HG03558 (cell line): ENCODE measurements at regions not wholly inside any gene's neighbourhood (a gene's known extent, or its start where the extent isn't known, plus 50 kb on each side); places are given as distances from the start of the nearest gene placed in this dataset.

Source experiments
- ATAC-seq: cut with Tn5 transposase; IDR thresholded peaks from one replicate; pipeline ENCODE4 v1.9.1; 2021; ENCODE audit warnings: moderate number of reproducible peaks; ENCODE audit not compliant: unreplicated experiment; ENCODE audit errors: extremely low read depth

DNA sequence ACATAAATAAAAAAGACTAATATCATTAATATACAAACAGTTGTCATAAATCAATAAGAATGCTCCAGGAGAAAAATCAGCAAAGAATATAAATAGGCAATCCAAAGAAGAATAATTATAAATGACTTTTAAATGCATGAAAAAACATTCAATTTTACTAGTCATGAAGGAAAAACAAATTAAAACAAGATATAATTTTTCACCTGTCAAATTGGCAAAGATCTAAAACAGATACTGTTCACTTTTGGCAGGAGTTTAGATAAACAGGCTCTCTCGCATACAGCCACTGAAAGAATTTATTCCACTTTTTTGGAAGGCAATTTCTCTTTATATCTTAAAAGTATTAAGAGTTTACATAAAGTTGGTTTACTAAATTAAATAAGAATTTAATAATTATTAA lies 176.8 kb upstream of the SETBP1 start:
- no peak for ATAC-seq

DNA sequence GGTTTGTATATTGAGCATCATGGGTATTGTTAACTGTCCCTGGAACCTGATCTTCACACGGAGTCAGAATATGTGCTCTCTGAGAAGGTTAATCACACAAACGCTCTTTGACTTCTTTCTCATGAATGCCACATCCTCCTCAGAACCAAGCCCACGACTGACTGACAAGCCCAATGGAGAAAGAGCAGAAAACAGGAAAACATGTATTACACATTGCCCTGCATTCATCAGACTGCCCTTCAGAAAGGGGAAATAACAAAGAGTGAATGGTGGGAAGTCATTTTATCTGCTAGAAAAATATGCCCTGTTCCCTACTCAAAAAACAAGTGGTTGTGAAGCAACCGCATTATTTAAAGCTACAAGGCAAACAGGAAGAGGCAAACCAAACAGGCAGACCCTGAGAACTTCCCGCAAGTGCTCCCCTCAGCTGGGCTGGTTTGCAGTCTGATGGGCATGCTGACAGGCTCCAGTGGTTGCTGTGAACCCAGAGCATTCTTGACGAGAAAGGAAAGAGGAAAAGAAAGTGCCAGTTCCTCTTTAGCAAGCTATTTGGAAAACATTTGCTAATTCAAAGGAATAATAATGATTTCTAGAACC lies 172.9 kb upstream of the SETBP1 start:
- no peak for ATAC-seq

DNA sequence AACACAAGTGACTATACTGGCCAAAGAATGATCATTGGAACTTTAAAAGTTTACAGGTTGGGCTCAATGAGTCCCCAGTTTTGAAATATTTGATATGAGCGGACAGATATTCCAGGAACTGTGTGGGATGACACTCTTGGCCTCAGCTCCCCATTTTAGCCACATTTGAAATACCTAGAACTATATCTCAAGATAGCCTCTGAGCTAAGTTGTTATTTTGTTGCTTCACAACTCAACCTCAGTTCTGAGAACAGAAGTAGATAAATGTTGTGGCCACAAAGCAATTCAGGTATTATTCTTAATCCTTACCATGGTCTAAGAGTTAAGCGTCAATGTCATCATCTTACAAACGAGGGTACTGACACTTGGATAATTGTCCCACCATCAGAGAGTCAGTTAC lies 172.2 kb upstream of the SETBP1 start:
- no peak for ATAC-seq

DNA sequence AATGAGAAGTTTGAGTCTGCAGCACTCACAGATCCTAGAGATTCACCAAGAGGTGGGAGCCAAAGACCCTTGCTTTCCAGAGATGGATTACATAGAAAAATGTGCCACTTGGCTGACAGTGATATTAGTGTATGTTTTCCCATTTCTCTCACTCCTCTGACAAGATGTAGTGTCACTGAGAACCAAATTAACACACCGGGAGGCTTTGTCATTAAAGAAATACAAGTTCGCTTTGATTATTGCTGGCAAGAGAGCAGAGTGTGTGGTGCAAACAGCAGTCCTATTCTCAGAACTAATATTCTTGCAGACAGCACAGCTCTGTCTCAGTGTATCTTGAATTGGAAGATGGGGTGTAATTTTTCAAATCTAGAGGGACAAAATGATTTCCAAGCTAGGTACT lies 171.6 kb upstream of the SETBP1 start:
- ATAC-seq = no peak

DNA sequence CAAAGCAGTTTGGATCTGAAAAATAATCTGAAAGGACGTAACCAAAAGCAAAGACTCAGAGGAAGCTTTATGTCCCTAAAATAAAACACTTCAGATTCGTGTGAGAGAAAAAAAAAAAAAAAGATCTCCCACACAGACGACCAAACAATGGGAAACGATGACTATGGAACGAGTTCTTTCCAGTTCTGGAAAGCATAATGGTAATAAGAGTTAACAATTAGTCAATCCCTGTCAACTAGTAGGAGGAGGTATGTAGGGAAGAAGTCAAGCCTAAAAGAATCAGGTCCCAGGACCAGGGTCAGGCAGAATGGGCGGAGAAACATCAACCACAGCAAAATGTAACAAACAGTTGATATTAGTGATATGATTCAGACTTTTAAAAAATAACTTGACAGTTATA lies 170.3 kb upstream of the SETBP1 start:
- no peak for ATAC-seq

DNA sequence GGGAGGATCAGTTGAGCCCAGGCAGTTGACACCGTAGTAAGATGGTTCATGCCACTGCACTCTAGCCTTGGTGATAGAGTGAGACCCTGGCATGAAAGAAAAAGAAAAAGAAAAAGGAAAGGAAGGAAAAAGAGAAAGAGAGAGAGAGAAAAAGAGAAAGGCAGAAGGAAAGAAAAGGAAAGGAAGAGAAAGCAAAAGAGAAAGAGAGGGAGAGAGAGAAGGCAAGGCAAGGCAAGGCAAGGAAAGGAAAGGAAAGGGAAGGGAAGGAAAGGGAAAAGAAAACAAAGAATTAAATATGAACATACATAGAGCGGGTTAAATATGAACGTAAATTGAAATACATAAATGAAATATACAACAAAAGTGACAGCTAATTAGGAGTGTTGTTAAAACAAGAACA lies 167.5 kb upstream of the SETBP1 start:
- ATAC-seq = no peak

DNA sequence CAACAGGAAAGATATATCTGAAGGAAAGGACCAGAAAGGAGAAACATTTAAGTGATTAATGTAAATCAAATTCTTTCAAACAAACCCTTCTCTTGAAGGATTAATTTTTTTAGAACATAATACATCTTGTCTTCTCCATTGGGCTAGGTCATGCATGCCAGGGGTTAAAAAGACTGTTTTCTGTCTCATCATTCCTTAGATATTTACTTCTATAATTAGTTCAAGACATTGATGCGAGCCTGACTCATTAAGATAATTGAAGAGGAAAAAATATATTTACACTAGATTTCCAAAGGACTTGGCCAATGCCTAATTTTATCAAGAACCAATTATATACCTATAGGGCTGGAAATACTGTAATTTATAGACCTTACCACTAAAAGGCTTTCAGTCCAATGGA lies 166.6 kb upstream of the SETBP1 start:
- no peak for ATAC-seq

DNA sequence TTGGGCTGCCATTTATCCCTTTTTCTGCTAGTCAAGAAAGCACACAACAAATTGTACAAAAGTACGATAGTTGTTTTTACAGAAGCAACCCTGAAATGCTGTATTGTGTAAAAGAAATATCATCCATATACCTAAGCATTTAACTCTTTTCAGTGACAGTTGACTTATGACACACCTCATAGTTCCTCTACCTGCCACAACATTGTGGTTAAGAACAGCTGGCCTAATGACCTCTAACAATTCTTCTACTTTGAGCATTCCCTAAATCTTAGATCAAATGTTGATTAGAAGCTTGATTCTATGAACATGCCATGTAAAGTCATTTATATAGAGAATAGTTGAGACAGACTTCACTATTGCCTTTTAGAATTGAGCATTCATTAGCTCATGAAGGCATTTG lies 165.9 kb upstream of the SETBP1 start:
- ATAC-seq = no peak

DNA sequence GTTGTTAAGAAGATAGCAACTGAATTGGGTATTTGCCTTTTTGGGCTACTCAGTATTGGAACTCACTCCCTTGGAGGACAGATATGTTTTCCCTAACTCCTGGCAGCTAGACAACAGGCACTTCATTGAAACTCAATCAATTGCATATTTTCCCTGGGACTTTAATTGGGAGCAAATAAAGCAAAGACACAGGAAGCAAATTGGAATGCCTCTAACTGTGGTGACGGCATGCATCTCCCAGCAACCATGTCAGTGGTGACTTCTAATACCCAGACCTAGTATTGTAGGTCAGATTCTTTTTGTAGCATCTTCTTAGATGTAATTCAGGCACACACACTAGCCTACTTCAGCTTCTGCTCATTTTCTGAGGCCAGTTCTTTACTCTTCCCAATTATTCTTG lies 164.2 kb upstream of the SETBP1 start:
- ATAC-seq = no peak

DNA sequence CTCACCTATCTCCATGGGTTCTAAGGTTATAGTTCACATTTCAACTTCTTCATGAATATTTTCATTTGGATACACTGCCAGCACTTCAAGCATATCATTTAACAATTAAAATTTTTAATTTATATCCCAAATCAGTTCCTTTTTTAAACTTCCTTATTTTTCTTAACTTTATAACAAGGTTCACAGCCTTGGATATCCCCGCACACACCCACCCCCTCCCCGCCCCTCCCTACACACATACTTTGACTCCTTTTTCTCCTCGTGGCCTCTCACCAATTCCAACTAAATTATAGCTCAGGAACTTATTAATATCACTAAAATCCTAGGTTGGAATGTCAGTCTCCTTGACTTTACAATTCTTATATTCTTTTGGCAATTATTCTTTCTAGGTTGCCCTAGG lies 163.6 kb upstream of the SETBP1 start:
- no peak for ATAC-seq

DNA sequence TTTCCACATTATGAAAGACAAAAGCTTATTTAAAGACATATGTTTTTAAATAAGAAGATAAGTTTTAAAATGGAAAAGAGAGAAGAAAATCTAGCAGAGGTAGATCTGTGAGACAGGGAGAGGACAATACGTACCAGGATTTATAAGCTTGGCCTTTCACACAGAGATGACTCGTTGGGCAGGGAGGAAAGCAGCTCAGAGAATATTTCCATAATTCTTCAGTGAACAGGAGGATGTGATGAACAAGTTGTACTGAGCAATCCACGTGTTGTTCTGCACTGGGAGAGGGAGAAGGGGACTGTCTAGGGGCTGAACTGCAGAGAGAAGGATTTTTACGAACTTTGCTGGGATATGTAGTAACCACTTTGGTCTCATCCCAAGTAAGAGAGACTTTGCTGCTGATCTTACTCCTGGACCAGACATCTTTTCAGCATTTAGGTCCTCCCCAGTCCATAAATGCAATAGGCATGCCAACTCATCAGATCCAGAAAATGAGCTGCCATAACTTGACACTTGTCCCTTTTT lies 162.5 kb upstream of the SETBP1 start:
- ATAC-seq = no peak

DNA sequence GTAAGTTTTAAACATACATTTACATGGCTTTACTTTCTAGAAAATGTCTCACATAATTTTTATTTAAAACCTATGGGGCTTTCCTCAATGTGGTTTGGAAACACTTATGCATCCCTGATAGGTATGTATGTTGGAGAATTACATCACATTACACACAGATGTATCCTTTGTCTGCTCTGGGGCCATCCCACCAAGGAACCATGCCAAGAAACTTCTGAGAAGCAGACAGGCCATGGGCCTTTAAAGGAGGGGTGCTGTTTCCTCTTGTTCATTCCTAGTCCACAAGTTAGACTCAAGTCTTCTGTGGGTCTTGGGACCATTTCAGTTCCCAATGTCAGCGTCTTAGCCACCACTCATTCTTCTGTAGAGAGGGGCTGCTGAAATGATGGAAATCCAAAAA lies 162.0 kb upstream of the SETBP1 start:
- no peak for ATAC-seq

DNA sequence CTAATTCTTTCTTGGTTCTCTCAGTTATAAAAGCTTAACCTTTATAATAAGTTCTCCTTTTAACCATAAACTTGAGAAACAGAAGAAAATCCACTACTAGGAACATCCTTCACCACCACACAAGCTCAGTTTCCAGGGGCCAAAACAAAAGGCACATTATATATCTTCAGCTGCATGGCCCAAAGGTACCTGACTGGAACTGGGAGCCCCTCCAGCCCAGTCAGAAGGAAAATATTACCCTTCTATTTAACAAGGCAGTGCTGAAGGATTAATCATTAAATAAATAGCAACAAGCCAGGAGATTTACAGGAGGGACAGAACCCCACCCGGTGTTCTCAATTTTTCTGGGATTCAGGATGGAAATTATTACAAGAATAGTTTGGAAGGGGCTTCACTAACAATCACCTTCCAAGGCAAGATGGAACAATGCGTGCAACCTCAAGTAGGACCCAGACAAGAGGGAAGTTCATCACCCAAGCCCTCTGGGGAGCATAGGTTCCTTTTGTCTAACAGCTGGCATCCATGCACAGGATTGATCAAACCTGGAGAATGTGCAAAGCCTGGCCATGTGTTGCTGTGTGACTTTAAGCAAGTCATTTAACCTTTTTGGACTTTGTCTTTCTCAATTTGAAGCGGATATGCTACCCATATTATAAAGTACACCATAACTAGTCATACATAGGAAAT lies 159.6 kb upstream of the SETBP1 start:
- no peak for ATAC-seq

DNA sequence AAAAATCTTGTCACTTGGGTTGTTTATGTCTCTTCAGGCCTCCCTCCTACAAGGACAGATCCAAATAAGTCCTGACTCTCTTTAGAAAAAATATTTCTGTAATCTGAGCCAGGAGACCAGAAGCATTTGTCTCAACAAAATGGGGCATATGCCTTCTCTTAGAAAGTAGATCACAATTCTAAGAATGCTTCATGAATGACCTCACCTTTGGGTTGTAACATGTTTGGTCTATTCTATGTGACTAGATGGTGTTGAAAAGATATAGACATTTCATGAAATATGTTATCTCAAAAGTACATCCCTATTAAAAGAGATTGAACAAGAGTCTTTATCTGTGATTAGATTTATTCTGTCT lies 159.0 kb upstream of the SETBP1 start:
- ATAC-seq = no peak

DNA sequence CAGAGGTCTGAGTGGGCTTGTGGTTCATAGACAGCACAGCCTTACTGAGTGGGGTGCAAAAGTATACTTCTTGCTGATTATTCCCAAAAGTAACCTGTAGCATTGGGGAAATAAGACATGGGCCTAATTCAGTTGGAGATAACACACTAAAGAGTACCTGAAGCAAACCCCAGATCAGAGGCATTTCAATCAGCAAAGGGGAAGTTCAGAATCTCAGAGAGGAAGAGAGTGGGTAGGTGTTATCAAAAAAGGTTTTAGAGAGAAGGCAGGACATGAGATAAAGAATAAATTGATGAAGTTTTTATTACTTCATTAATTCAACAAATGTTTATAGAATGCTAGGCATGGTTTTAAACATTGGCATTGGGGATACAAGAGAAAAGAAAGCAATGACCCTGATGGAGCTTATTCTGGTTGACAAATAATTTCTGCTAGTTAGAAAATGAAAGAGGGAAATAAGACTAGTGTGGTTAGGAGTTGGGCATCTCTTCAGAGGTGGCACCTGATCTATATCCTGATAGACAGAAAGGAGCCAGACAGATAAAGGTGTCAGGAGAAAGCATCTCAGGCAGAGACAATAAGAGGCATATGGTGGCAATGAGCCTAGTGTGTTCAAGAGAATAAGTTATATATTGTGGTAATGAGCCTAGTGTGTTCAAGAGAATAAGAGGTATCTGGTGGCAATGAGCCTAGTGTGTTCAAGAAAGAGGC lies 153.8 kb upstream of the SETBP1 start:
- no peak for ATAC-seq

DNA sequence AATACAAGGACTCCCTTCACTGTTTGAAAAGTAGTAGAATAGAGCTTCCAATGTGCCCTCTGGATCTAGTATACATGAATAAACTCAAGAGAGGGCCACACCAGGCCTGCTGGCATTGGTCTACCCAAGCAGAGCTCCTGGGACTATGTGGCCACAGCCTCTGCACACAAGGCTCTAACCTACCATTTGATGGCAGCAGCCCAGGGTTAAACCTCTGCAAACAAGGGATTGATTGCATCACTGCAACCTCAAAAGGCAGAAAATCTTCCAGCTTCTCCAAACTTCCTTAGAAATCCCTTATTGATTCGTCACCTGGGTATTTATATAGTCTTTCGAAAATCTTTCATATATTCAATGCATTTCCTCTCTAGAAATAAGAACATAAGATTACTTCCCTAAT lies 147.6 kb upstream of the SETBP1 start:
- no peak for ATAC-seq

DNA sequence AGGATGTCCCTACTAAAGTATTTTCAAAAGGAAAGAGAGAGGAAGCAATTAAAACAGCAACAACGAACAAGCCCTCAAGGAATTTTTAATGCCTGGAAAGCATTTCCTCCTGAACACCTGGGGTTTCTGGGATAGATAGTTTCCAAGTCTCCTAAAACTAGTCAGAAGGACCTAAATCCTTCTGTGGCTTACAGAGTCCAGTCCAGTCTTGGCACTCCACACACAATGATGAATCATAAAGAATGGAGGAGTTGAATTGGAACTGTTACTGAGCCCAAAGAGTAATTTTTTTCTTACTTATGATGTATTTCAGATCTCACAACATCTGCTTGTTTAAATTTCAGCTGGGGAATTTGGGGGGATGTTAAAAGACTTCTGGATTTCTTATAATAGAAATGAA lies 144.6 kb upstream of the SETBP1 start:
- ATAC-seq = no peak

DNA sequence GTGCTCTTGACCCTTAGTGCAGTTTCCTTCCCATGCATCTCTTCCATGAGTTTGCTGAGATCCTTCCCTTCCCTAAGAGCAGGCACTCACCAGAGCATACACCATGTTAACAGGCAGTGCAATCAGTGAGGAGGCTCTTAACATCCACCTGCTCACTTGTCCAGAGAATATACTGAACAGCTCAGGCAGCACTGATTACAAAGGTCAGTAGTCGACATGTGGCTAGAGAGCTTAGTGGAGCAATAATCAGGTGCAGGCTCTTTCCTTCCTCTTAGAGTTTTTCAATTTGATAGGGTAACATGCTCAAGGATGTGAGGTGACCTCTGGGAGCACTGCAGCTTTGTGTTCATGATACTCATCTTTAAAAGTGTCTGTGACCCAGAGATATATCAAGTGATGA lies 144.1 kb upstream of the SETBP1 start:
- no peak for ATAC-seq

DNA sequence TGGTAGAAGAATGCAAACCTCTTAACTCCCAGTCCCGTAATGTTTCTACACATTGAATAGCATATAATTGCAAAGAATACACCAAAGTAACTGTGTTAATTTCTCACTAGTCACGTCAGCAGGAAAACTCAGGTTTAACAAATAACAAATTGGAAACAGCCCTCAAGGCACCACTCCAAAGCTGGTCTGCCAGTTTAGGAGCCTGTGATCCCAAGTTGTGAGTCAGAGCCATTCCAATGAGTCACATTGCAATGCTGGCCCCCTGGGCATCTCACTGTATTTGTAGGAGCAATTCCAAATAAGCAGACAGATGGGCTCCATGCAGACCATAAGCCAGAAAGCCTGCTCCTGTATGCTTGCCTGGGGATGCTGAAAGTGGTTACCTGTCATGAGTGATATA lies 143.2 kb upstream of the SETBP1 start:
- no peak for ATAC-seq

DNA sequence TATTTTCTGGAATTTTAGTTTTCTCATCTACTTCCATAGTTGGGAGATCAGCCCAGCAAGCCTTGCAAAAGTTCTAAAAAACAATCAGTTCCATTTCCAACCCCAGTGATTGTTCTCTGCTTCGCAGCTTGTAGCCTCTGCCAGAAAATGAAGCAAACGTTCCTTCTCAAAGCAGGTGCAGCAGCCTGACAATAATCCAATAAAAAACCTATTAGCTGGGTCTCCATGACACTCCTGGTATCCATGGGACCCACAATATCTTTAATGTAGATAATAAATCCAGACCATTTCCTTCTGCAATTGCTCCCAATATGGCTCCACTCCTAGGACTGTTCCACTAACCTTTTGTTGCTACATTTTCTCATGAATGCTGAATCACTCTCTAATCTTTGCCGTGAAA lies 140.8 kb upstream of the SETBP1 start:
- no peak for ATAC-seq

DNA sequence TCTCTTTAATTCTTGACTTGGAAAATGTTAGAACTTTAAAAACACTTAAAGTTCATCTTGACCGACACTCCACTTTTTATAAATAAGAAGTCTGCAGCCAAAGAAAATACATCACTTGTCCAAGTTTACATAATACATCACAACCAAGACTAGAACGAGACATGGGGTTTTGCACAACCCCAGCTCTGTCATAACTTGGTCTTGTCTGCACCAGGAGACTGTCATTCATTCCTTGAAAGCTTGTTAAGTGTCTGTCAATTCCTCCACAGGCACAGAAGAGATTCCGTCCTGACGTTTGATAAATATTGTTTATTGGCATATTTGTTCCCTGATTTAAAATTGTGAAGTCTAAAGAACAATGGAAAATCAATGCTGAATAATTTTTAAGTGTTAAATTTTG lies 139.5 kb upstream of the SETBP1 start:
- ATAC-seq = no peak

DNA sequence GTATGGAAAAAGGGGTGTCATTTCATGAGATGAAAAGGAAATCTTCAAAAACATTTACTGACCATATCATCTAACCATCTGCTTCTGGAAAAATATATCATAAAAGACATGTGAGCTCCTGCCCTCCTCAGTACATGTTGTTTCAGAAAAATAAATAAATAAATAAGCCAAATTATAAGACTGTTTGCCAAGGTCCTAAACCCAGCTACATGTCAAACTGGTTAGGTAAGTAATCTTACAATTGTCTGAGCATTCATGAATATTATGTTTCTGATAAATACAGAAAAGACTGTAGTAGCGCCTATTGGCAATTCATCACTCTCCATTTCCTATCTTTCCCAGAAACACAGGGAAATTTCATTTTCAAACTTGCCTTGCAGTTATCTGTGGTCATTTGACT lies 138.9 kb upstream of the SETBP1 start:
- ATAC-seq = no peak
